NCI-H1417 (cell line): ENCODE measurements at regions not wholly inside any gene's neighbourhood (a gene's known extent, or its start where the extent isn't known, plus 50 kb on each side); places are given as distances from the start of the nearest gene placed in this dataset.
A peak's percentile ranks its signal among the peaks of the same experiment; 100 is the strongest.

Experiments used
- DNase-seq, 3 experiments: peaks; one replicate each; lab custom pipeline; 2025; lab: John Stamatoyannopoulos, UW

DNA sequence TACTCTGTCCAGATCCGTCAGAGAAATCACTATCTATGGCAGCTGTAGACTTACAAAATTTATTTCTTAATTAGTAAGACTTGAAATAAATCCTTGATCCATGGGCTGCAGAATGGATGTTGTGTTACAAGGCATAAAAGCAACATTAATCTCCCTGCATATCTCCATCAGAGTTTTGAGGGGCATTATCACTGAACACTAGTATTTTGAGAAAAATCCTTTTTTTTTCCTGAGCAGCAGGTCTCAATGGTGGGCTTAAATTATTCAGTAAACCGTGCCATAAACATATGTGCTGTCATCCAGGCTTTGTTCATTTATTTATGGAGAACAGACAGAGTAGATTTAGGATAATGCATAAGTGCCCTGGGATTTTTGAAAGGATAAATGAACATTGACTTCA is 457.9 kb upstream of the CTSO start:
- DNase-seq: no peak

DNA sequence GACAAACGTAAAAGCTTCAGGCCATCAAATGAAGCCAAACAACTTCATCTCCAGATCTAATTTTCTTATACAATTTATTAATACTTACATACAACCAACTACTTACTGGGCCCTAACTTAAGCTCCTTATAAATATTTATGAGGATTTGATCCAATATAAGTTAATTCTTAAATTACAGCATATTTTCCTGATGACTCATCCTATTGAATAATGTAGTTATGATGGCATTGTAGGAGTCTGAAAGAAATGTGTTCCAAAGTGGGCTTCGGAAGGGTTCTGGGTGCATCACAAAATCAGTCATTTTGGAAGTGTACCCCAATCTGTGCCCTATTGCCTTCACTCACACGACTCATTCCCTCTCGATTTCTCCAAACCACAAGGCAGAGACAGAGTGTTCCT is 455.1 kb upstream of the CTSO start:
- DNase-seq: no peak

DNA sequence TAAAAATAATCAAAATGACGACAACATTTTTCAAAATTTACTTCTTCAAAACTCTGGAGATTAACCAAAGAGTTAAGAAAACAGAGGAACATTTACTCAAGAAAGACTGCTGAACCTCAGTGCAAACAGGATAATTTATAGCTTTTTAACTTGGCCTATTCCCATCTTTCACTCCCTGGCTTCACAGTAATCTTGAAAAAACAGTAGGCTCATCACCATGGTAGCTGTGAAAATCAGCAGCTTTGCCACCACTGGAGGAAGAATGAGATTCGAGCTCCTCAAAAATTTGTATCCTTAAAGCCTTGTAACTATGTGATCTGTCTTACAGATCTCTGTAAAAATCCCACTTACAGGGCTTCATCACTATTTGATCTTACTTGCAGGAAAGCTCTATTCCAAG is 447.7 kb upstream of the CTSO start:
- no peak for DNase-seq

DNA sequence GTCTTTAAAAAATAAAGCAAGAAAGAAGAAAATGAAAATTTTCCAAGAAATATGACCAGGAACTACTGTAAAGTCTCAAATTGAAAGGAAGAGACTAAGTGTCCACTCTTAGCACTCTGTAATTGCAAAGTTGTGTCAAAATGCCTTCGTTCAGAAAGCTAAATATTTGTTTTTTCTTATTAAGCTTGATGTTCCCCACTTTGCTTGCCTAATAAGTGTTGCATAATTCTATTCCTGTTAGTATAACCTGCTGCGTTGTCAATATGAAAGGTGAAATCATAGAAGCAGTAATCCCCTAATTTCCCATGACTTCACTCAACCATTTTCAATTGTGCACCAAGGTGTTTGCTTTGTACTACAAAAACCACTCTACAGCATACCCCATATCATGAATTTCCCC is 442.9 kb upstream of the CTSO start:
- no peak for DNase-seq

DNA sequence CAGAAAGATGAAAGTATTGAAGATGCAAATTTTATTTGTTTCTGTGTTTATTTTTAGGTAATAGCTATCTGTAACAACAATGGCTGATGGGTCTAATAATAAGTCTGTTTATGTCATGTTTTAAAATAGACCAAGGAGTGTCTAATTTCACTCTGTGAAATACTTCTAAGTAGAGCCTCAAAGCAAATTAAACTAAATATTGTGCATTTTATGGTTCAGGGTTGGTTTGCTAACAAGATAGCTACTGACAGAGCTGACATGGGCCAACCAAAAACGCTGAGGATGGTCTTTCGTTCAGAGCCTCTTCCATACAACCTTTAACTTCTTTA is 437.6 kb upstream of the CTSO start:
- no peak for DNase-seq

DNA sequence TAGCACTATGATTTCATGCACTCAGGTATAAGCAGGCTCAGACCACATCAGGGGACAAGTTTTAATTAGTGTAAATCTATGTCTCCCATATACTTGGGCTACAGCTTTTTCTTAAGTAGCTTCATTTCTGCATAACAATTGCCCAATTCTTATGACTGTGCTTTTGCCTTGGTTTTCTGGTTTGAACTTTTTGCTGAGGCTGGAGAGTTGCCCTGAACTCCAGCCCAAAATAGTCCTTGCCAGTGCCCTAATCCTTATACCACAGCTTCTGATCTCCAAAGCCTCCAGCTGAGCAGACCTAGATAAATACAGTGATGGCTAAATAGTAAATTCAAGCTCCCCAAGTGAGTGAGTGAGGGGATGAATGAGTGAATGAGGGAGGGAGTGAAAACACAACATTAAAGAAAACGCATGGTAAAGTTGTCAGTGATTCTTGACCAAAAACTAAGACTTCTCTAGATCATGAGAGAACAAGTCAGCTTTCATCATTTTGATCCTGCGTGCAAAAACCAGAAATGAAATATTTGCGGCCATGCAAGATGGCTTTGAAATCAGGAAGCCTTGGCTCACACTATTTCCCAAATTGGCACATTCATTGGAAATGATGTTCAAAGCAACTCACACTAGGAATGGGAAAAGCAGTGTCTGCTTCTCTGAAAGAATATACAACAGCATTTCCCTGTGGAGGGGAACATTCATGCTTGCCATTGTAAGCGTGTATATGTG is 437.1 kb upstream of the CTSO start:
- DNase-seq: no peak

DNA sequence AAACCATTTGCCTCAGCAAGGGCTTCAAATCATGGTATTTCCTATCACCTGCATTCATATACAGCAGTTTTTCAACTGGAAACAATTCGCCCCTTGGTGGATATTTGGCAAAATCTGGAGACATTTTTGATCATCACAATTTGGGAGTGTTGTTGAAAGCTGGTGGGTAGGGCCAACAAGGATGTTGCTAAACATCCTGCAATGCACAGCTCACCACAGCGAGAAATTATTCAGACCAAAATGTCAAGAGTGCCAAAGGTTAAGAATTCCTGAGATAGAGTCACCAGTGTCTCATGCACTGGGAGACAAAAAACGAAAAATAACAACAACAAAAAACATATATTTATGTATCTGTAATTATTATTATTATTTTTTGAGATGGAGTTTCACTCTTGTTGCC is 435.2 kb upstream of the CTSO start:
- DNase-seq: no peak

DNA sequence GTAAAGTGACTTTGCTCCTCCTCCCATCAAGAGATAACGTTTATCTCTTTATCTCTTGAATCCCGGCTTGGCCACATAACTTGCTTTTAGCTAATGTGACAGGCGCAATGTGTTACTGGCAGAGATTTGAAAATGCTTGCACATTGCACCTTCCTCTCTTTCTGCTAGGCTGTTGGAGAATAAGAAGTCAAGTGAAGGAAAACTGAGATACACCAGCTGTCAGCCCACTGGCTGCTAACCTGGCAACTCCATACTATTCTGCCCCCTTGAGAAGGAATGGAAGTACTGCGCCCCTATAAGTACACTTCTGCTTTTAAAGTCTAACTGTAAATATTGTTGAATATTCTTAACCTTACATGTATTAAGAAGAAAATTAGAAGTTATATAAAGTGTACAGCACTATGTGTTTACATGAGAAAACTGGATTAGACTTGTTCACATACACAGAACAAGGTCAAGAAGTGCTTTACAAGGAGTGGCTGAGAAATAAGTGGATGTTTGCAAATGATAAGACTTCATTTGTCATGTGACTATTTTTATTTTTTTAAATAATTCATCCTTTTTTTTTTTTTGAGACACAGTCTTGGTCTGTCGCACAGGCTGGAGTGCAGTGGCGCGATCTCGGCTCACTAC is 424.5 kb upstream of the CTSO start:
- DNase-seq: peak in 2 of 3 experiments; percentile 6 to 53

DNA sequence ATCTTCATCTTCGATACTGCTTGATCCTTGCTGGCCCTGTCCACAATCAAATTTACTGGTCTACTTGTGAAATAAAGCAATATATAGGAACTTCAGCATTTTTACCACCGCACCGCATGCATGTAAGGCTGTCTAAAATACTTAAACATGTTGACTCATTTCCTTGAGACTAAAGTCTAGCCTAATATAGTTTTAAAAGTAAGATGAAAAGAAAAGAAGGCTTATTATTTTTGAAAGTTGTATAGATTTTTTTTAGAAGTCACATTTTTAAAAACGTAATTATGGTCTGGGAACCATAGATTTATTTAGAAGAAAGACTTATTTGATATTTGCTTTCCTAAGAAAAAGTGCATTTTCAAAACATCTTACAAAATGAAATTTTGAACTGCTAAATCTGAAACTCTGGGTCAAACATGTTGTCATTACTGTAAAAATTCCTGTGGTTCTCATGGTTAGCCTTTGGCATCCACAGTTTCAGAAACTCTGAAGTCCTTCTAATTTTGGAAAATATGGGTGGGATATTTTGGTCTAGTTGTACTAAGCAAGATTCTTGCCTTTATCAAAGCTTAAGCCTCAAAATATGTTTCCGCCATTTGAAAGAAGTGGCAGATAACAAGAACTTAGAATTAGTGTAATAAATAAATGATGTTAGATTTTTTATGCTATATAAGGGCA is 423.5 kb upstream of the CTSO start:
- no peak for DNase-seq

DNA sequence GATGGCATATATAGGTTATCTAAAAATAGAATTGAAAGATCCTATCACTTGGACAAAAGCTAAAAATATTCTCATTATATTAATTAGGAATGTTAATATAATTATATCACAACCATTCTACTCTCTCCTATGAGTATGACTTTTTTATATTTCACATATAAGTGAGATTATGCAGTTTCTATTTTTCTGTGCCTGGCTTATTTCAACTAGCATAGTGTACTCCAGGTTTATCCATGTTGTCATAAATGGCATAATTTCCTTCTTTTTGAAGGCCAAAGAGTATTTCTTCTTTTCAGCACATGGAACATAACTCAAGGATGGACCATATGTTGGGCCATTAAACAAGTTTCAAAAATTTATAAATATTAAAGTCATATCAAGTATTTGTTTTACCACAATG is 421.2 kb upstream of the CTSO start:
- DNase-seq: no peak

DNA sequence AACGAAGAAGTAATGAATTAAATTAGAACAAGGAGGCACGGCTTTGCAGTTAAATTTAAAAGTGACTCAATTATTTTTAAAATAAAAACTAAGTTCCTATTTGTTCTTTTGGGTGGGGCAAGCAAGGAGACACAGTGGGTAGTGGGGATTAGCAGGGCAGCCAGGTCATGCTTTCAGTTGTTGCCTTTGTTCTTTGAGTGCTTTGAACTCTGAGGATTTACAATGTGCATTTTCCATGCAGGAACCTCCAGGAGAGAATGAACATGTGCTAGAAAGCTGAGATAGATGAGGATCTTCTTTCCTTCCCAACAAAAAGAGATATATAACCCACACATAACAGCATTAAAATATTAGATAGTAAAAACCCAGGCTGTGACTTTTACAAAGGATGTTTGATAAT is 420.4 kb upstream of the CTSO start:
- DNase-seq: no peak

DNA sequence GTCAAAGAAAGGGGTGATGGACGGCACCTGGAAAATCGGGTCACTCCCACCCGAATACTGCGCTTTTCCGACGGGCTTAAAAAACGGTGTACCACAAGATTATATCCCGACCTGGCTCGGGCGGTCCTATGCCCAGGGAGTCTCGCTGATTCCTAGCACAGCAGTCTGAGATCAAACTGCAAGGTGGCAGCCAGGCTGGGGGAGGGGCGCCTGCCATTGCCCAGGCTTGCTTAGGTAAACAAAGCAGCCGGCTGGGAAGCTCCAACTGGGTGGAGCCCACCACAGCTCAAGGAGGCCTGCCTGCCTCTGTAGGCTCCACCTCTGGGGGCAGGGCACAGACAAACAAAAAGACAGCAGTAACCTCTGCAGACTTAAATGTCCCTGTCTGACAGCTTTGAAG is 413.8 kb upstream of the CTSO start:
- peak in 2 of 3 experiments; percentile 24 to 29 for DNase-seq

DNA sequence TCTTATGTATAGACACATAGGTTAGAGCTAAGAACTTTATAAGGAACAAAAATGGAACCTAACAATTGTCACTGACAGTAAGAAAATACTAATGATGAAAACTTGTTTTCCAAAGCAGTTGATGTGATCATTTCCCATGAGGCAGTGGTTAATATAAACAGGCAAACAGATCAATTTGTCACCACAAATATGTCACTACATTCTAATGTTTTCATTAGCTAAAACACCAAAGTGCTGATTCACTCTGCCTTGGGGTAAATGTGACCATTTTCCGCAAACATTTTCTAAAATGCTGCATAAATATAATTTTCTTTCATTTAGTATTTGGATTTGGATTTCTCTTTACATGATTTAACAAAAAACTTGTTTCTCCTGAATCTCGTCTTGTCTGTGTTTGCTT is 408.9 kb upstream of the CTSO start:
- DNase-seq: no peak

DNA sequence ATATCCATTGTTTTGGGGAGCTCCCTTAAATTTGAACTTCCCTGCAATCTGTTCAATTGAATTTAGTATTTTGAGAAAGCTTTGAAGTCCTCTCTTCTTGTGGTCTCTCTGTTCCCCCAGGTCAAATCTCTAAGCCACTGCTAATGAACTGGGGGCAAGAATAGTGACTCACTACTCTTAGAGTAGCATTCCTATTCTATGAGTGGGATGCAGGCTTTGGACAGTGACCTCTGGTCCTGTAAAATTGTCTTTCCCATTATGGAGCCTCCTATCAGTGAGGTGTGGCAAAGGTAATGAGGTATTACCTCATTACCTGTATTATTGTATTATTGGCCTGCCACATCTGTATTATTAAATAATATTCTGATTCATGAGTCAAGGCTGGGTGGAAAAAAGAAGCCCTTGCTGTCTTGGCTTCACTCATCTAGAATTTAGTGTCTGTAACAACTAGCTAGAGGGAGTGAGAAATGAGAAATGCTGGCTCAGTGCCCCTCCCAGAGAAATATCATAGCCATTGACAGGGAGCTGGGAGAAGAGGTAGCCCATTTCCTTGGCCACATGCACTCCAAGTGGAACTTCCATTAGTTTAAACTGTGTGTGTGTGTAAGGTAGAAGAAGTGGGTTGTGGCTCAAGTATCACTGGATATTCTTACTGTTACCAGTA is 393.9 kb upstream of the CTSO start:
- DNase-seq: no peak

DNA sequence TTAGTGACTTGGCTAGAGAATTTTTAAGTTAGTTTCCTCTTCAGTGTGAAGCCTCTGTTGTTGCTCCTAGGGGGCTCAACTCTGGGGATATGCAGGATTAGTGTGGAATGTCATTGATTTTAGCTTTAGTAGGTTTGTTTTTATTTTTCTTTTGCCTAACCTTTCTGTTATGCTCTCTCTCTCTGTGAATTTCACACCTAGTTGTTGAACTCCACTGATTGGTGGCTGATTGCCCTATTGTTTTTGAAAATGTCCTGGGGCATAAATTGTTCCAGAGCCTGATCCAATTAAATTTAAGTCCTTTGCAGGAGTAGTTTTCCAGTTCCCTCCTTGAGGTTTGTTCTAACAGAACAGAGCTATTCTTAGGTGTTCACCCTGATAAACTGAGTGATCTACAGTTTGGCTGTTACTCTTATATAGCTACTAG is 393.3 kb upstream of the CTSO start:
- DNase-seq: no peak

DNA sequence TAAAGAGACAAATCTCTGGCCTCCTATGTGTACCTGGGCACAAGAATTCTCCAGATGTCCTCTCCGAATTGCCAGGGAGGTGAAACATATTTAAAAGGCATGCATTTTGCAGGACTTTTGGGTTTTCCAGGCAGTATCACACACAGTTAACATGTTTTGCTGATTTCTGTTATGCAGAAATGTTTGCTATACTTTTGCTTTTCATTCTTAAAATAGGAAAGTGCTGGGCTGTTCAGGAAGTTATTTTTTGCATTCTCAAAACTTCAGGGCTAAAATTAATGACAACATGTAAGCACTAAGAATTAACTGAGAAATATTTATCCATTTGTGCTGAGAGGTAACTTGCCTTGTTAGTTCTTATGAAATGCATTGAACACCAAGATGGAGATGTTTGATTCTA is 390.7 kb upstream of the CTSO start:
- DNase-seq: no peak

DNA sequence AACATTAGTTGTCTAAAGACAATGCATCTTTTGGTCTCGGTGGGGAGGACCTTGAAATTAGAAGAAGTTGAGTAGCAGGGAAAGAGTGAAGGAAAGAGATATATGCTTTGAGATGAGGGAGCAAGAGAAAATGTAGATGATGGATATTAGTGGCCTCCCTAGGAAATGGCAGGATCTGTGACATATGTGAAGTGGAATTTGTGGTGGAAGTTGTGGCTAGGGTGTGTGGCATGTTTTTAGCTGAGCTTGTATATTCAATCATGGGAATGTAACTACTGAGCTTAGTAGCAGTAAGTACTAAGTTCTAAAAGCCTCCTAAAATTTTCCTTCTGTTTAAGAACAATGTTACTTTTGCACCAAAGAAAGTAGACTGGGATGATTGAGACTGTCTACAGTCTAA is 382.8 kb upstream of the CTSO start:
- no peak for DNase-seq

DNA sequence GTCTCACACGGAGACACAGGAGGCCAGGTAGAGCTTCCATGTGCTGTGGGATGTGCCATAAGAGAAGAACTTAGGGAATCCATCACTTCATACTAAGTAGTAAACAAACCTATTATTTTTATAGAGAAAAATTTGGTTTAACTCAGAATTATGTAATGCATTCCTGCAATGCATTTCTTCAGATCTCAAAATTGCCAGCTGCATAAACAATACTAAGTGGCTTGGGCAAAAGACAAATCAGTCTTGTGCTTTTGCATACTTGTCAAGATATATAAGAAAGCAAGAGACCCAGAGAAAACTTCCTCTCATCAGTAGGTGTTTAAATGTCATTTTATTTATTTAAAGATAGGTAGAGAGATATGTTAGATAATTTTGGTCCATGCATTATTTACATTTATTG is 382.1 kb upstream of the CTSO start:
- no peak for DNase-seq

DNA sequence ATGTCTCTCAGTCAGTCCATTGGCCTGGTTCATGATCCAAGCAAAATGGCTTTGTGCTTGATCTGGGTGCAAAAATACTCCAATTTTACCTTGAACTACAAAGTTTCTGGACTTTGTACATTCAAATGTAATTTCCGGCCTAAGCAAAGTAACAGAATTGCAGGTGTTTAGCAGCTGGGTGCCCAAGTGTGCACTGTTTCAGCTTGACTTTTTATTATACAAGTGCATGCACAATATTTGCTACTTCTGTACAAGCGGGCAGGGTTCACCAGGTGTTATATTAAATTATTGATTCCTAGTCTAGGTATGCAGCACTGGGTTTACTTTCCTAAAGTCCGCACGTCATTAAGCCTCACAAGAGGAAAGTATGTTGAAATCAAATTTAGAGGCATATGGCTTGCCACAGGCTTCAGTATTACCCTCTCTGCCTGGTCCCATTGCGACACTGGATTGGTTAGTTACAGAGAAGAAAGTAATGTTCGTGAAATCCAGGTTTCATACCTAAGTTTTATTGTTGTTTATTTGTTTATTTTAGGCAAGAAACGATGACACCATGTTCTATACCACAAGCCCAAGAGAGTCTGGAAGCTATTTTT is 376.9 kb upstream of the CTSO start:
- no peak for DNase-seq

DNA sequence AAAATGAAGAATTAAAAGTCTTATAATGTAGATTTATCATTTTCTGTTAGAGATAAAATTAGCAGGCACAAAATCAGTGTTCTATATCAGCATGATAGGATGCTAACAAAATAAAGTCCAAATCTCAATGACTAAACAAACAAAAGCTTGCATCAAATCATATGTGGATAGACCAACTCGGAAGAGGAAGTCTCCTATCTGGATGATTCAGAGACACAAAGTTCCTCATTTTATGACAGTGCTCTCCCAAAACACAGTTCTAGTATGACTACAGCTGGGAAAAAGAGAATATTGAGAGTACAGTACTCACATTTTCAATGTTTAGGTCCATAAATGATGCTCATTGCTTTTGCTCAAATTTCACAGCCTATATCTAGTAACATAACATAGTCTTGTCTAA is 376.1 kb upstream of the CTSO start:
- DNase-seq: no peak

DNA sequence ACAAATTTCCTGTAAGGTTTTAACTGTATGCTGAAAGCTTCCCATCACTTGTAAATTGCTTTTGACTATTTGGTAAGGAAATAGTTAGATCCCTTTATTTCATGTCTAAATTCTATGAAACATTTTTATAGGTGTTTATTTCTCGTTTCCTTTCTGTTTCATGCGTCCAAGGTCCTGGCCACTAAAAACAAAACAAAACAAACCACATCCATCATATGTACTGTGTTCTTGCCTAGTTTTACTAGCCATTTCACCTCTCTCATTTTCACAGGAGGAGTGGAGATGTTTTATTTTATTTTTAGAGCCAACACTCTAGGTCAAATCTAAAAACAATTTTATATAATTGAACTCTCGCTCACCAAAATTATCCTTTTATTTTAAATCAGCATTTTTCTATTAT is 375.2 kb upstream of the CTSO start:
- DNase-seq: no peak

DNA sequence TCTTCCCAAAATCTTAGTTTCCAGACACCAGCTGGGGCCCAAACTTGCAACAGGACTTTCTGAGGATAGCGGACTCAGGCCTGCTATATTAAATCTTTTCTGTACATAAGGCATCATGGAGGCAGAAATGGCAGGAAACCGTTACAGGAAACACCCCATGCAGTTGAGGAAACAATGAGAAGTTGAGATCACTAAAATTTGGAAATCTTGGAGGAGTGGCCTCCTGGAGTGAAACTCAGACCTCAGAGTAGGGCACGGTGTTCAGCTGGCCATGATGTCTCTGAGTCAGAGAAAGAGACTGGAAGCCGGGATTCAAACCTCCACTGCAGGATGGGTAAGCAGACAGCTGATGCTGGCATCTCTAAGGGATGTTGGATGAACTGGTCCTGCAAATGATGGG is 372.6 kb upstream of the CTSO start:
- DNase-seq: no peak

DNA sequence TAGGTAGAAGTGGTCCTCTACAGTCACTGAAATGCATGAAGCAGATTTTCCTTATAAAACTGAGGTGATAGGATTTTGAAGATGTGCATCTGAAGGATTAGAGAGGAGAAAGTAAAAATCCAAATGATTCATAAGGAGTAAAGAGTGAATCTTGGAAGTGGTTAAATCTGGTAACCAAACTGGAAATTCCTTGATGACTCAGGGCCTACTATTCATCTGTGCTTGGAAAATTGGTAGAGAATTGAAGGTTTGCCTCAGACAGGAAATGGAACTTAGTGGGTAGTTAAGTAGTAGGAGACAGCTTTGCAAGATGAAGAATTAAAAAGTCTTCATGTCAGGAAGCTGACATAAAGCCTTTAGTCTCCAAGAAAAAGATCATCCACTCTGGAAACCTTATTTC is 368.9 kb upstream of the CTSO start:
- no peak for DNase-seq
